Mammary epithelial cell (primary cell): ENCODE measurements at regions not wholly inside any gene's neighbourhood (a gene's known extent, or its start where the extent isn't known, plus 50 kb on each side); places are given as distances from the start of the nearest gene placed in this dataset.

Experiments used
- CTCF ChIP-seq, 2 donors: IDR thresholded peaks in 1 of 2; conservative IDR thresholded peaks in 1 of 2; 2 replicates each; pipeline ENCODE4 v1.5.1; 2011 to 2012; ENCODE audit warnings: inconsistent platforms in 2 of 2, low read length in 2 of 2, mild to moderate bottlenecking in 2 of 2, control low read depth in 1 of 2, low read depth in 1 of 2; ENCODE audit not compliant: insufficient read depth in 1 of 2; ENCODE audit errors: extremely low read depth in 1 of 2
- EZH2 ChIP-seq: IDR thresholded peaks from 2 replicates; pipeline ENCODE4 v1.6.1; 2012; ENCODE audit warnings: low read length, inconsistent platforms, borderline replicate concordance

- TF ChIP-seq CTCF (conservative IDR thresholded peaks at IDR 0.05 in 1 of 2, IDR thresholded peaks at IDR 0.05 in 1 of 2; ENCODE audit: extremely low read depth in 1 of 2, insufficient read depth in 1 of 2, low read depth in 1 of 2, low read length in 2 of 2): no peak
- TF ChIP-seq EZH2: no peak
These were observed 54.0 kb upstream of the SNX9 start for GRCh38 chr6:157768863-157769551.
